A673 (cell line): ENCODE measurements at regions not wholly inside any gene's neighbourhood (a gene's known extent, or its start where the extent isn't known, plus 50 kb on each side); places are given as distances from the start of the nearest gene placed in this dataset.

Experiments used
- CTCF ChIP-seq: fragments of 300-800, 200-600 bp; sonication (generic); conservative IDR thresholded peaks from 2 replicates; pipeline ENCODE4 v1.5.1; 2017; ENCODE audit warnings: low read depth, mild to moderate bottlenecking, antibody characterized with exemption, low read length, moderate library complexity, mixed read lengths
- EZH2 ChIP-seq: fragments of 200-600 bp; sonication (generic); IDR thresholded peaks from 2 replicates; pipeline ENCODE4 v1.6.1; 2017; ENCODE audit warnings: borderline replicate concordance, low read depth, mild to moderate bottlenecking, mixed read lengths, antibody characterized with exemption, low read length; ENCODE audit not compliant: poor library complexity, severe bottlenecking

DNA sequence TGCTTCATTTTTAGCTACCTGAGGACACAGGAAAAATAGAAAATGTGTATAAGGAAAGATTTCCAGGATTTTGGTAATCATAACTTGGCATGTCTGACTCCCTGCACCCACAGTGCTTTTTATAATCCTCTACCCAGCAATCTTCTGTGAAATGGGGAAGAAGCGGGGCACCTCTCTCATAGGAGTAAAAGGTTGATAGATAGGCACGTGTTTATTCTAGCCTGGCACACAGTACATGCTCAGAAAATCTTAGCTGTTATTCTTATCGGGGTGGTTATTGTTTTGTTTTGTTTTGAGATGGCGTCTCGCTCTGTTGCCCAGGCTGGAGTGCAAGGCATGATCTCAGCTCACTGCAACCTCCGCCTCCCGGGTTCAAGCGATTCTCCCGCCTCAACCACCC, 87.7 kb upstream of the SALL4 start:
- TF ChIP-seq CTCF (no peak), EZH2 (no peak)
